ENCODE measurements at regions not wholly inside any gene's neighbourhood (a gene's known extent, or its start where the extent isn't known, plus 50 kb on each side); places are given as distances from the start of the nearest gene placed in this dataset.

DNA sequence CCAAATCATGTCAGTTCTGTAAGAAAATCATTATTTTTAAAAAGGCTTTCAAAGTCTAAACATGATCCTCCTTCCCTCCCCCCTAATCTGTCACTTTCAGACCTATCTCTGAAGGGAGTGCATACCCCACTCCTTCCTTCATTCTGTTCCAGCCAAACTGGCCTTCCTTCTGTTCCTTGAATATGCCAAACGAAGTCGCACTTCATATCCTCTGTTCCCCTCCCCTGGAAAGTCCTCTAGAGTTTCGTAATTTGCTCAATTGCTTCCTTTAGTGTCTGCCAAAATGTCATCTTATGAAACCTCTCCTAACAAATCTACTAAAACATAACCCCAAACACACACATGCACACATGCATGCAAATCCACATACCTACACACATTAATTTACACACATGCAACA is 69.5 kb upstream of the TUSC7 start:
- no peak for DNase-seq

DNA sequence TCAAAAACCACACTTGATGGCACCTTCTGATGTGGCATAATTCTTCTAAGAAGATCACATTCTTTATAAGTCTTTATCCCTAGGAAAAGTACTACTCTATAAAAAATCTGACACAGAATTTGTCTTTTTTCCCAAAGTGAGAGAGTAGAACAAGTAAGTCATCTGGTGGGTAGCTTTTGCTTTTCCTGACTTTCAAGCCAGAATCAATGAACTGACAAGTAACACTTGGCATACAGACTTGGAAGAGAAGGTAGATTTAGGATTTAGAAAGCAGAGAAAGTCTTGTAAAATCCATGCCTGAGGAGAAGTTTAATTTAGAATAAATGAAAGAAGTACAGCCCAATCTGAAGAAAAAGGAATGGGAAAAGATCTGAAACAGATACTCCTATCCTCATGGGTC is 66.6 kb upstream of the TUSC7 start:
- no peak for DNase-seq

GRCh38 chr3:116647996-116648395 is 61.6 kb upstream of the TUSC7 start:
- DNase-seq, result no peak
